K562 (cell line): ENCODE measurements at regions not wholly inside any gene's neighbourhood (a gene's known extent, or its start where the extent isn't known, plus 50 kb on each side); places are given as distances from the start of the nearest gene placed in this dataset.

ENCODE experiments used
- ATAC-seq: fragments of 200-7000 bp; cut with Tn5 transposase; 3 replicates; pipeline ENCODE4 v1.9.1; 2020; ENCODE audit warnings: moderate library complexity
- BruUV-seq: library from RNA; stranded (reverse); fragments of 400-500 nt; replicated peaks from 2 replicates; lab custom pipeline; 2021; lab: Mats Ljungman, UMichigan
- CTCF ChIA-PET: fragments of 300-600 bp; formaldehyde crosslinking; extraction: SDS; loops from one replicate; lab custom pipeline; 2021; ENCODE audit warnings: low intra/inter-chr PET ratio; lab: Yijun Ruan, JAX
- POLR2A ChIA-PET: fragments of 300-600, 350-650 bp; sonication (Branson Sonifier 250); formaldehyde crosslinking; extraction: SDS; loops from one replicate; lab custom pipeline; 2021; ENCODE audit warnings: antibody characterized with exemption, inconsistent platforms; lab: Yijun Ruan, JAX
- DNase-seq, 4 experiments: peaks; one replicate each; pipeline versions ENCODE4 v3.0.0 to v3.0.0-alpha.2; 2011 to 2018; ENCODE audit warnings: low spot score in 3 of 4, mixed read lengths in 3 of 4; ENCODE audit errors: extremely low read depth in 1 of 4
- FAIRE-seq: peaks from 2 replicates; lab custom pipeline; 2011; peaks lifted over from hg19 to GRCh38; lab: Jason Lieb, UNC
- H2AFZ ChIP-seq: 2 replicates; pipeline ENCODE4 v1.6.0; 2011; ENCODE audit warnings: low read depth, low read length, control low read depth, inconsistent platforms
- H3K27ac ChIP-seq: fragments of 200-600 bp; 3 replicates; pipeline ENCODE4 v1.8.0; 2011; ENCODE audit warnings: low read depth, mild to moderate bottlenecking, control low read depth, inconsistent platforms, low read length, moderate library complexity, mixed read lengths; ENCODE audit errors: extremely low read depth
- H3K27me3 ChIP-seq, 2 experiments: fragments of 300-600 bp in 1 of 2; 2 replicates in 1 of 2; 3 replicates in 1 of 2; pipeline versions ENCODE4 v1.6.0 to v1.8.0; 2011; ENCODE audit warnings: inconsistent platforms in 2 of 2, low read length in 2 of 2, mild to moderate bottlenecking in 1 of 2, mixed read lengths in 1 of 2, moderate library complexity in 1 of 2; ENCODE audit not compliant: control insufficient read depth in 2 of 2, insufficient read depth in 2 of 2
- H3K36me3 ChIP-seq: fragments of 300-600 bp; 3 replicates; pipeline ENCODE4 v1.8.0; 2011; ENCODE audit warnings: mild to moderate bottlenecking, low read length, inconsistent platforms; ENCODE audit not compliant: control insufficient read depth, insufficient read depth
- H3K4me1 ChIP-seq, 2 experiments: fragments of 200-600 bp in 1 of 2; replicated peaks in 1 of 2; 2 replicates in 1 of 2; 3 replicates in 1 of 2; pipeline versions ENCODE4 v1.5.1 to v1.8.0; 2011; ENCODE audit warnings: inconsistent platforms in 2 of 2, low read length in 2 of 2, mild to moderate bottlenecking in 1 of 2, mixed read lengths in 1 of 2, moderate library complexity in 1 of 2; ENCODE audit not compliant: control insufficient read depth in 2 of 2, insufficient read depth in 2 of 2
- H3K4me2 ChIP-seq: 2 replicates; pipeline ENCODE4 v1.6.1; 2011; ENCODE audit warnings: low read length, control low read depth, inconsistent platforms, mixed read lengths; ENCODE audit not compliant: insufficient read depth
- H3K4me3 ChIP-seq: fragments of 200-600 bp; sonication (generic), shearing (Covaris generic); 2 replicates; pipeline ENCODE4 v1.5.1; 2016; ENCODE audit warnings: control low read depth, inconsistent platforms
- H3K79me2 ChIP-seq: fragments of 200-600 bp; 3 replicates; pipeline ENCODE4 v1.8.0; 2011; ENCODE audit warnings: low read length, inconsistent platforms; ENCODE audit not compliant: control insufficient read depth, insufficient read depth
- H3K9ac ChIP-seq, 2 experiments: 2 replicates each; pipeline versions ENCODE4 v1.6.0 to v1.6.1; 2011; ENCODE audit warnings: low read depth in 2 of 2, low read length in 2 of 2, control low read depth in 1 of 2, inconsistent platforms in 1 of 2, mild to moderate bottlenecking in 1 of 2, mixed read lengths in 1 of 2; ENCODE audit not compliant: insufficient read depth in 1 of 2
- H3K9me1 ChIP-seq: one replicate; pipeline ENCODE4 v1.6.0; 2011; ENCODE audit warnings: inconsistent platforms, mild to moderate bottlenecking, low read length, moderate library complexity; ENCODE audit not compliant: control insufficient read depth, insufficient read depth
- H3K9me3 ChIP-seq: replicated peaks from 2 replicates; pipeline ENCODE4 v1.5.1; 2011; ENCODE audit warnings: low read depth, low read length, inconsistent platforms; ENCODE audit not compliant: control insufficient read depth, insufficient read depth
- H4K20me1 ChIP-seq: replicated peaks from 2 replicates; pipeline ENCODE4 v1.6.1; 2011; ENCODE audit warnings: low read length, inconsistent platforms, mixed read lengths; ENCODE audit not compliant: control insufficient read depth, insufficient read depth
- C11orf30 ChIP-seq: fragments of 450-650 bp; IDR thresholded peaks from 2 replicates; pipeline ENCODE4 v1.6.1; 2016; ENCODE audit warnings: low read depth, mild to moderate bottlenecking
- CBFA2T2 ChIP-seq: fragments of 450-650 bp; conservative IDR thresholded peaks from 2 replicates; pipeline ENCODE4 v1.6.1; 2017; ENCODE audit warnings: mild to moderate bottlenecking
- E2F4 ChIP-seq: sonication (generic); formaldehyde crosslinking; IDR thresholded peaks from 2 replicates; pipeline ENCODE4 v1.8.0; 2022; ENCODE audit warnings: mild to moderate bottlenecking, low read depth, missing genetic modification reagents
- ETV1 ChIP-seq: fragments of 450-650 bp; conservative IDR thresholded peaks from 2 replicates; pipeline ENCODE4 v1.6.1; 2016; ENCODE audit warnings: missing genetic modification characterization, control low read depth, low read depth, missing compliant biosample characterization
- LEF1 ChIP-seq: fragments of 450-650 bp; IDR thresholded peaks from 2 replicates; pipeline ENCODE4 v1.6.1; 2016; ENCODE audit warnings: mild to moderate bottlenecking
- PRPF4 ChIP-seq: fragments of 200-400 bp; formaldehyde crosslinking; IDR thresholded peaks from one replicate; pipeline ENCODE4 v1.6.1; 2017; ENCODE audit warnings: low read length, low read depth, mild to moderate bottlenecking; ENCODE audit not compliant: insufficient read depth, poor library complexity, severe bottlenecking
- PTTG1 ChIP-seq: fragments of 450-650 bp; IDR thresholded peaks from 2 replicates; pipeline ENCODE4 v1.6.1; 2016; ENCODE audit warnings: low read depth, mild to moderate bottlenecking, missing genetic modification characterization, missing compliant biosample characterization
- RB1 ChIP-seq: fragments of 450-650 bp; IDR thresholded peaks from 2 replicates; pipeline ENCODE4 v1.6.1; 2017; ENCODE audit warnings: low read depth, mild to moderate bottlenecking
- SP1 ChIP-seq: sonication (generic); formaldehyde crosslinking; IDR thresholded peaks from 2 replicates; pipeline ENCODE4 v1.8.1; 2022; ENCODE audit warnings: mild to moderate bottlenecking, missing genetic modification reagents
- SRF ChIP-seq, 2 experiments: fragments of 250-450, 450-650 bp in 1 of 2; sonication (Bioruptor Pico) in 1 of 2; sonication (generic) in 1 of 2; formaldehyde crosslinking; IDR thresholded peaks; 2 replicates each; pipeline versions ENCODE4 v1.5.0 to v1.5.1; 2020 to 2022; ENCODE audit warnings: mild to moderate bottlenecking in 1 of 2, missing genetic modification reagents in 1 of 2
- YY1 ChIP-seq, 3 experiments: IDR thresholded peaks; 2 replicates each; pipeline ENCODE4 v1.6.1; 2011; ENCODE audit warnings: low read length in 2 of 3, mild to moderate bottlenecking in 2 of 3, moderate library complexity in 2 of 3, borderline replicate concordance in 1 of 3, control low read depth in 1 of 3, low read depth in 1 of 3; ENCODE audit not compliant: insufficient read depth in 3 of 3, insufficient replicate concordance in 2 of 3, control insufficient read depth in 1 of 3, insufficient read length in 1 of 3; ENCODE audit errors: extremely low read depth in 1 of 3
- ZC3H8 ChIP-seq: fragments of 450-650 bp; IDR thresholded peaks from 2 replicates; pipeline ENCODE4 v1.6.1; 2017
- ZNF175 ChIP-seq: fragments of 200-800 bp; sonication (Bioruptor generic); IDR thresholded peaks from 2 replicates; pipeline ENCODE4 v1.6.1; 2016; ENCODE audit warnings: low read depth, mild to moderate bottlenecking, missing genetic modification characterization, missing compliant biosample characterization
- ZNF561 ChIP-seq: fragments of 450-650 bp; formaldehyde crosslinking; conservative IDR thresholded peaks from 2 replicates; pipeline ENCODE4 v1.4.0; 2020; ENCODE audit warnings: mild to moderate bottlenecking, moderate library complexity
- ZNF740 ChIP-seq, 3 experiments: fragments of 200-800 bp in 1 of 3; sonication (Bioruptor generic) in 1 of 3; sonication (generic) in 1 of 3; formaldehyde crosslinking in 1 of 3; IDR thresholded peaks; 2 replicates each; pipeline versions ENCODE4 v1.6.1 to v1.8.0; 2016 to 2022; ENCODE audit warnings: mild to moderate bottlenecking in 2 of 3, missing compliant biosample characterization in 2 of 3, missing genetic modification characterization in 2 of 3, missing genetic modification reagents in 1 of 3
- ZNF75A ChIP-seq: fragments of 450-650 bp; formaldehyde crosslinking; IDR thresholded peaks from 2 replicates; pipeline ENCODE4 v1.4.0; 2020; ENCODE audit warnings: mild to moderate bottlenecking
- WGBS: fragments of 100-300 bp; shearing (Covaris generic); methylation state at CpG from one replicate; pipeline ENCODE4 v1.1.6; 2016; ENCODE audit warnings: low coverage, mixed read lengths; ENCODE audit not compliant: insufficient coverage; ENCODE audit errors: missing lambda C conversion rate; 5-methylcytosine and 5-hydroxymethylcytosine counted together
- in situ Hi-C: fragments of 300-500 bp; cut with MboI; formaldehyde crosslinking; loops from 4 replicates; pipeline ENCODE4 v1.15.0; 2018; ENCODE audit warnings: inconsistent platforms, mixed read lengths
- intact Hi-C: fragments of 100-400 bp; cut with micrococcal nuclease; formaldehyde crosslinking; loops from 2 replicates; pipeline ENCODE4 v1.14.2; 2022
- TF ChIP-seq, protein P1 (sequence below): fragments of 450-650 bp; formaldehyde crosslinking; IDR thresholded peaks from 2 replicates; pipeline ENCODE4 v1.4.0; 2022; ENCODE audit warnings: missing genetic modification characterization
- TF ChIP-seq, protein P2 (sequence below): IDR thresholded peaks from 2 replicates; pipeline ENCODE4 v1.6.1; 2011; ENCODE audit not compliant: insufficient read length; ENCODE audit errors: extremely low read depth

GRCh38 chr2:188227713-188228112 is 64.0 kb upstream of the GULP1 start (continued):
- TF ChIP-seq RB1 (no peak), CBFA2T2 (no peak), ZNF561 (CRISPR knock-in tag) (no peak), PTTG1 (tag) (no peak), E2F4 (CRISPR knock-in tag) (no peak), PRPF4 (no peak), ETV1 (tag) (no peak)

DNA sequence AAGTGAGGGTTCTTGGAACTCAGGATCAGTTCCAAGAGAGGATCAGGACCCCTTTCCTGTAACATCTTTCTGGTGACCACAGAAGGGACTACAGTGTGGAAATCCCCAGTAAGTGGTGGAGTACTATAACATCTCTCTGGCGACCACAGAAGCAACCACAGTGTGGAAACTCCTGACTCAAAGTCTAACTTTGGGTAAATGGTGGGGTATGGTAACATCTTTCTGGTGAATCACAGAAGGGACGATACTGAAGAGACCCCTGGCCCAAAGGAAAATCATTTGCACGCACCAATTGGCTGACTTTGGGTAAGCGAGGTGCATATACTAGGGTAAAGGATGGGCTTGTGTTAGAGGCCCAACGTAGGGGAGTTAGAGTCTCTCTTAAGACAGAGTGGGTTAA is 56.3 kb upstream of the GULP1 start:
- in situ Hi-C loops = no loop called here
- Histone ChIP-seq H3K9ac (no peak overlapping the region), H3K4me3 (no peak overlapping the region), H3K9me1 (no peaks in the 10 kb centered on the region), H3K9me3 (peaks cover 2% of the 10 kb centered on the region; the same call in 1 of the 2 replicates), H3K4me1 (no peaks in the 10 kb centered on the region; a peak in 1 of 5 replicates), H3K36me3 (no peaks in the 10 kb centered on the region), H3K4me2 (no peak overlapping the region), H2AFZ (no peak overlapping the region), H4K20me1 (no peaks in the 10 kb centered on the region), H3K79me2 (no peaks in the 10 kb centered on the region; the same call in 2 of the 3 replicates), H3K27ac (peak overlapping the region; percentile 57; the same call in 1 of the 3 replicates), H3K27me3 (no peaks in the 10 kb centered on the region)
- POLR2A ChIA-PET = no interaction called here
- CTCF ChIA-PET = no interaction called here
- FAIRE-seq (no peak), DNase-seq (no peak), ATAC-seq (peak; percentile 76)
- intact Hi-C loops = no loop called here
- 88% methylated on average over 3 of the region's 5 CpGs for WGBS
- no TSS peak for BruUV-seq
- TF ChIP-seq, protein P1, sequence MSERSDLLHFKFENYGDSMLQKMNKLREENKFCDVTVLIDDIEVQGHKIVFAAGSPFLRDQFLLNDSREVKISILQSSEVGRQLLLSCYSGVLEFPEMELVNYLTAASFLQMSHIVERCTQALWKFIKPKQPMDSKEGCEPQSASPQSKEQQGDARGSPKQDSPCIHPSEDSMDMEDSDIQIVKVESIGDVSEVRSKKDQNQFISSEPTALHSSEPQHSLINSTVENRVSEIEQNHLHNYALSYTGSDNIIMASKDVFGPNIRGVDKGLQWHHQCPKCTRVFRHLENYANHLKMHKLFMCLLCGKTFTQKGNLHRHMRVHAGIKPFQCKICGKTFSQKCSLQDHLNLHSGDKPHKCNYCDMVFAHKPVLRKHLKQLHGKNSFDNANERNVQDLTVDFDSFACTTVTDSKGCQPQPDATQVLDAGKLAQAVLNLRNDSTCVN = no peak
- no peak for TF ChIP-seq LEF1
- no peak for TF ChIP-seq SP1 (CRISPR knock-in tag)
- no peak for TF ChIP-seq SRF (CRISPR knock-in tag; IDR thresholded peaks at IDR 0.05)
- TF ChIP-seq YY1 (IDR thresholded peaks at IDR 0.05; ENCODE audit: borderline replicate concordance in 1 of 3, control insufficient read depth in 1 of 3, extremely low read depth in 1 of 3, insufficient read depth in 3 of 3, insufficient read length in 1 of 3, insufficient replicate concordance in 2 of 3, low read depth in 1 of 3, low read length in 2 of 3) = no peak
- TF ChIP-seq C11orf30 = no peak
- no peak for TF ChIP-seq ZNF175 (CRISPR knock-in tag)
- TF ChIP-seq ZNF75A (CRISPR knock-in tag) = no peak
- TF ChIP-seq ZNF740 (CRISPR knock-in tag; IDR thresholded peaks at IDR 0.05) = no peak
- no peak for TF ChIP-seq ZNF740 (tag; IDR thresholded peaks at IDR 0.05)
- TF ChIP-seq ZC3H8 = no peak
- TF ChIP-seq, protein P2, sequence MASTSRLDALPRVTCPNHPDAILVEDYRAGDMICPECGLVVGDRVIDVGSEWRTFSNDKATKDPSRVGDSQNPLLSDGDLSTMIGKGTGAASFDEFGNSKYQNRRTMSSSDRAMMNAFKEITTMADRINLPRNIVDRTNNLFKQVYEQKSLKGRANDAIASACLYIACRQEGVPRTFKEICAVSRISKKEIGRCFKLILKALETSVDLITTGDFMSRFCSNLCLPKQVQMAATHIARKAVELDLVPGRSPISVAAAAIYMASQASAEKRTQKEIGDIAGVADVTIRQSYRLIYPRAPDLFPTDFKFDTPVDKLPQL = no peak
